ENCODE measurements at regions not wholly inside any gene's neighbourhood (a gene's known extent, or its start where the extent isn't known, plus 50 kb on each side); places are given as distances from the start of the nearest gene placed in this dataset.

DNA sequence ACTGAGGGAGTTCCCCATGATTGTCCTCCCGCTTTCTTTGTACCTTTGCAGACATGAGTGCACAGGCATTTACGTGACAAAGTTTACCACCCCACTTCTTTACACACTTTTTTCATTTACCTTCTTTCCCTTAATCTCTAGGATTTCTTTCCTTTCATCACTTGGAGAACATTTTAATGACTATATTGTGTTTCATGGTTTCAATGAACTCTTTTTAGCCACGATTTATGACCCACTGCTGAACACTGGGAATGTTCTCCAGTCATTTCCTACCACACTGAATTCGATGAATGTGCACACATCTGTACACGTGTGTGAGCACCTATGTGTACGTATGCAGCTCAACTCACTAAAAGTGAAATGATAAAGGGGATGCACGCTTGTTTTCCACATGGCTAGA is 371.7 kb upstream of the IGFBP3 start:
- TF ChIP-seq, protein P1, sequence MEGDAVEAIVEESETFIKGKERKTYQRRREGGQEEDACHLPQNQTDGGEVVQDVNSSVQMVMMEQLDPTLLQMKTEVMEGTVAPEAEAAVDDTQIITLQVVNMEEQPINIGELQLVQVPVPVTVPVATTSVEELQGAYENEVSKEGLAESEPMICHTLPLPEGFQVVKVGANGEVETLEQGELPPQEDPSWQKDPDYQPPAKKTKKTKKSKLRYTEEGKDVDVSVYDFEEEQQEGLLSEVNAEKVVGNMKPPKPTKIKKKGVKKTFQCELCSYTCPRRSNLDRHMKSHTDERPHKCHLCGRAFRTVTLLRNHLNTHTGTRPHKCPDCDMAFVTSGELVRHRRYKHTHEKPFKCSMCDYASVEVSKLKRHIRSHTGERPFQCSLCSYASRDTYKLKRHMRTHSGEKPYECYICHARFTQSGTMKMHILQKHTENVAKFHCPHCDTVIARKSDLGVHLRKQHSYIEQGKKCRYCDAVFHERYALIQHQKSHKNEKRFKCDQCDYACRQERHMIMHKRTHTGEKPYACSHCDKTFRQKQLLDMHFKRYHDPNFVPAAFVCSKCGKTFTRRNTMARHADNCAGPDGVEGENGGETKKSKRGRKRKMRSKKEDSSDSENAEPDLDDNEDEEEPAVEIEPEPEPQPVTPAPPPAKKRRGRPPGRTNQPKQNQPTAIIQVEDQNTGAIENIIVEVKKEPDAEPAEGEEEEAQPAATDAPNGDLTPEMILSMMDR (IDR thresholded peaks at IDR 0.05) = no peak
- no peak for TF ChIP-seq POLR2A (IDR thresholded peaks at IDR 0.05)
